GM18519 (cell line): ENCODE measurements at regions not wholly inside any gene's neighbourhood (a gene's known extent, or its start where the extent isn't known, plus 50 kb on each side); places are given as distances from the start of the nearest gene placed in this dataset.

Experiments used
- ATAC-seq: cut with Tn5 transposase; IDR thresholded peaks from one replicate; pipeline ENCODE4 v1.9.1; 2021; ENCODE audit warnings: mild to moderate bottlenecking, moderate library complexity; ENCODE audit not compliant: unreplicated experiment, low FRiP score

DNA sequence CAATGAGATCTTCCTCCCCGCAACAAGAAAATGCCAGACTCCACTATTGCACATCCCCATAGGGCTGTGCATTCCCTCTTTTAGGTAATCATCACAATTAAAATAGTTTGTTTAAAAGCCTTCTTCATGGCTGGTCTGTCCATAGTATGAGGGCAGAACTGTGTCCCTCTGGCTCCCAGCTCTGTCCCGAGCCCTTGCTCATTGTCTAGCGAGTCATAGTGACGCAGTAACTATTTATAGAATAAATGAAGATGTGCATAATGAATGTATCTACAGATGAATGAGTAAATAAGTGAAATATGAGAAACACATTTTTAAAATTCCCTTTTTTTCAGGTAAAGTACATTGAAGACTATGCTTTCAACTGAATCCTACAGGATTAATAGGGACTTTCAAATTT, 128.4 kb upstream of the TMC3 start:
- ATAC-seq: no peak

DNA sequence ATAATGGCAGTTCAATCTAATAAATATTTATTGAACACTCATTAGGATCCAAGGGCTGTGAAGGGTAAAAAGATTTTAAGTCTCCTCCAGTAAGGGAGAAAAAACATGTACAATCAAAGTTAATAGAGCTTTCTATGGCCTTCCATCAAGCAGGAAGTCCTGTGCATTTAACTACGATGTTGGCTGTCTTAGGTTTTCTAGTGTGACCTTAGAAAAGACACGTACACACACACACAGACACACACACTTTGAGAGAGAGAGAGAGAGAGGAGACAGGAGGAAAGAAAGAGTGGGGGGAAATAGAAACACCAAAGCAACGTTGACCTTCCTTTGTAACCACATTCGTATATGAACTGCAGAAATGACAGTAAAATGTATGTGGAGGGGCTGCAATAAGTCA, 126.1 kb upstream of the TMC3 start:
- no peak for ATAC-seq

DNA sequence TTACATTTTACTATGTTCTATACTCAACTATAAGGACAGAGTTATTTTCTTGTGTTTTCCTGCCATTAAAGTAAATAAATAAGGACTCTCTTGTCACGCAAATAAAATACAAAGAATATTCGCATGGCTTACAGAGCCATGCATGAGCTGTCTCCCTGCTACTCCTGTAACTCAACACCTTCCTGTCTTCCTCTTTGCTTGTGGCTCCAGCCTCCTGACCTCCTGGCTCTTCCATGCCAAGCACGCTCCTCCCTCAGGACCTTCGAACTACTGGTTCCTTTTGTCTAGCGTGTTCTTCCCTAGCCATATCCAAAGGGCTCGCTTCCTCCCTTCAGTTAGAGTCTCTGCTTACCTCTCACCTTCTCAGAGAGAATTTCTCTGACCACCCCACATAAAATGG, 124.3 kb upstream of the TMC3 start:
- no peak for ATAC-seq

DNA sequence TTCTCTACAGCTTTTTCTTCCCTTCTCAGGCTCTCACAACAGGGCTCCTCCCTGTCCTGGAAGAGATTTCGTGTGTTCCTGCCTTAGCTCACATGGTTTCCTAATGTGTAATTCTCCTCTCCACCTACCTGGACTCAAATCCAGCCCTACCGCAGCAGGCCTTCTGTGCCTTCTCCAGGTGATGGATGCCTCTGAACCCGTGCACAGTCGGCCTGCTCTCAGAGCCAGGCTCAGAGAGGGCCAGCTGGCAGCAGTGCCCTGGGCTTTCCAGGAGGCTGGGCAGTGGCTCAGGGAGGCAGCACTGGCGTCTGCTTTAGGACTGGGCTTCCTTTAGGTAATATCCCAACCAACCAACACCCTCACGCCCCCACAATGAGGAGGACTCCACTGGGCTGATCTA, 123.2 kb upstream of the TMC3 start:
- ATAC-seq: no peak

DNA sequence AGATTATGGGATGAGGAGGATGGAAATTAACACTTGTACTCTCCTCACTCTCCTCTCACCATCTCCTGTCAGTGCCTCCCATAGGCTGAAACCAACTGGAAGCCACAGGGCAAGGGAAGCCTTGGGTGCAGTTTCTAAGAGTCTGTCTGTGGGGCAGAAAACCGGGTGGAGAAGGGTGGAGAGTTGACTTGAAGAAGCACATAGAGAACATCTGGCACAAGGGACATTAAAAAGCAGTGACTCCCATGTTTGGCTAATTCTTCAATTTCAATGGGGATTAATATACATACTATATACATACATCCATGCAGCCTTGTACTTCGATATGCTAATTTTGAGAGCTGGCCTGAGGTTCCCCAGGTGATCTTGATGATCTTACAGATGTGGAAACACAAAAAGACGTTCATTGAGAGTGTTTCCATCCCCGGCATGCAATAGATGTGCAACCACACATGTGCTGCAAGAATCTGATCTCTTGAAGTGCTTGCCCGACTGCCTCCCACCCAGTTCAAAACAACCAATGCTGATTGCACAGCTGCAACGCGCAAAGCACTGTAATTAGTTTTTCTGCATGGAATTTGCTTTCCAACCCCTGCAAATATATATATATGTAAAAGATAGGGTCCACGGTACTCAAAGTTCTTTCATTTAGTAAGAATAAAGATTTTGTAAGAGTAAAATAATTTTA, 121.9 kb upstream of the TMC3 start:
- ATAC-seq: no peak

DNA sequence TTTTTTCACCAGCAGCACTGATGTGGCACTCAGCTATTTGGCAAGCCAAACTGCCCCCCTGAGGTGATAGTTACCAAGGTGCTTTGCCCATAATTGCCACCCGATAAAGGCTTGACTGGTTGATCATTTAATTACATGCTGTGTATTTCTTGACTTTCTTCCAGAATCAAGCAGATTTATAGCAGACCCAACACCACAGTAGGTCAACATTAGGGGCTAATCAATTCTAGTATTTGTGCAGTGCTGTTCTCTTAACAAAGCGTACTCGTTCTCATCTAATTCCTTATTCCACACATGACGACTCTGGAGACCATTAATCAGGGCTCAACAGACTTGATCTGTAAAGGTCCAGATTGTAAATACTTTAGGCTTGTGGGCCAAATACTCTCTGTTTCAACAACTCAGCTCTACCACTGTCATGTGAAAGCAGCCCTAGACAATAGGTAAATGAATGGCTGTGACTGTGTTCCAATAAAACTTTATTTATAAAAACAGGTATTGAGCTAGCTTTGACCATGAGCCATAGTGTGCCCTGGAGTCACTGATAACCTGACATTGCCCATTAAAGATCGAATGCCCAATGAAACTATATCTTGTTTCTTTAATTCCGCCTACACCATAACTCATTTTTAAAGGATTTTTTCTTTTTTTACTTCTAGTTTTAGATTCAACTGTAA, 119.1 kb upstream of the TMC3 start:
- ATAC-seq: no peak

DNA sequence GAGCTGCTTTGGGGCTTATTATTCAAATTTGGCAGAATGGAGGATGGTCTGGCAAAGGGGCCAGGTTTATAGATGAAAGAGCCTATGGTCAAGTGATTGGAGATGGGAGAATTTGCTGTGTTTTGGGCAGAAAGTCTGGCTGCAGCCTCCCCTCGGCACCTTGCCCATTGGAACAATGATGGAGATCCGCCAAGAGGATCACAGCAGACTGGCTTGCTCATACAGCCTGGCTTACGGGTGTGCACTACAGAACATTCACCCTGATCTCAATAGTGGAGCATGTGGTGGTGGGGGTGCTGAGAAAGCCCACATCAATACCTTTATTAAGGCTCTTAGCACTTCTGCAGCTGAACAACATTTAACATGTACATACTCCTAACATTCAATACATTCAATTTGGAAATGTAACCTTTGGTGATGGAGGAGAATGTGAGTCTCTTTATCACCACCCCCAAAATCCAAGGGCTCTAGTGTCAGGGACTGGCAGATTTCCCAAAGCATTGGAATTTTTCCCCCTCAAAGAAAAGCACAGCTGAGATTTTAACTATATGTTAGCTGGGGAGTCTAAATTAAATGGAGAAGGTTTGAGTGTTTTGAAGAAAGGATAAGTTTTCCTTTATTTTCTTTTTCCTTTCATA, 118.4 kb upstream of the TMC3 start:
- no peak for ATAC-seq

DNA sequence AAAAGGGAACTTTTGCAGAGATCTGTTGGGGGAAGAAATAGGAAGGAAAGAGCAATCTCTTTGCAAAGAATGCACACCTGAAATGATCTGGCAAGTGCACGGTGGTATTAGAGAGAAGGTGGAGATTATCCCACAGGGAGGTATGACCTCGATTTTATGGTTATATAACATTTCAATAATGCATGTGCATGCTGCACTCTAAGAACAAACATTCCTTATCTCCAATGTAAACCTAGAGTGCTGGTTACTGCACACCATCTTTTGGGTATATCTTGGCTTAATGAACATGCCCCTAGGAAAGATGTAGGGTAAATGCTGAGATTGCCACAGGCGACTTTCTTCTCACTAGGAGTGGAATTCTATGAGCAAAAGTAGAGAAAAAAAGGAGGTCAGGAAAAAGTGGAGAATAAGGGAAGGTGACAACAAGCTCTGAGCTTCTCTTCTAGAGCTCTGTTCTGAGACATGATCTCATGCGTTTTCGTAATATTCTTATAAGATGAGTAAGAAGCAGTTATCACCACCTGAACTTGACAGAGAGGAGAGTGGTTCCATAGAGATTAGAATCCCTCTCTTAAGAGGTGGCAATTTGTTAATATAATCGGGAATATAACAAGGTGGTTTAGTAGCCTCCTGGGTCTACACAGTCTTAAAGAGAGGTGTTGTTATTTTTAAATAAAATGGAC, 117.5 kb upstream of the TMC3 start:
- no peak for ATAC-seq

DNA sequence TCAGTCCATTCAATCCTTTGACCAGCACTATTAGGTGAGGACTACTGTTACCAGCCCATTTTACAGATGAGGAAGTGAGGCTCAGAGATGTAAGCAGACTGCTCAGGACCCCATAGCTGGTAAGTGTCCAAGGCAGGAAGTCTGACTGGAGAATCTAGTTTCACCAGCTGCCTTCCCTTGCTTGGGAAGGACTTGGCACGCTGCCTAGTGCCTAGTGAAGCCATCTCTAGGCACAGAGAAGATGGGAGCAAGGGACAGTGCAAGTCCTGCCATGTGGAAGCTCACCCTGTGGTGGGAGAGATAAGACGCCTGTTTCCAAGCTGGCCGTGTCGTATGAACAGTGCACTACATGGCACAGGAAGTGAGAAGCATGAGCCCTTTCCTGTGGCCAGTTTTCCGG, 111.8 kb upstream of the TMC3 start:
- ATAC-seq: no peak

DNA sequence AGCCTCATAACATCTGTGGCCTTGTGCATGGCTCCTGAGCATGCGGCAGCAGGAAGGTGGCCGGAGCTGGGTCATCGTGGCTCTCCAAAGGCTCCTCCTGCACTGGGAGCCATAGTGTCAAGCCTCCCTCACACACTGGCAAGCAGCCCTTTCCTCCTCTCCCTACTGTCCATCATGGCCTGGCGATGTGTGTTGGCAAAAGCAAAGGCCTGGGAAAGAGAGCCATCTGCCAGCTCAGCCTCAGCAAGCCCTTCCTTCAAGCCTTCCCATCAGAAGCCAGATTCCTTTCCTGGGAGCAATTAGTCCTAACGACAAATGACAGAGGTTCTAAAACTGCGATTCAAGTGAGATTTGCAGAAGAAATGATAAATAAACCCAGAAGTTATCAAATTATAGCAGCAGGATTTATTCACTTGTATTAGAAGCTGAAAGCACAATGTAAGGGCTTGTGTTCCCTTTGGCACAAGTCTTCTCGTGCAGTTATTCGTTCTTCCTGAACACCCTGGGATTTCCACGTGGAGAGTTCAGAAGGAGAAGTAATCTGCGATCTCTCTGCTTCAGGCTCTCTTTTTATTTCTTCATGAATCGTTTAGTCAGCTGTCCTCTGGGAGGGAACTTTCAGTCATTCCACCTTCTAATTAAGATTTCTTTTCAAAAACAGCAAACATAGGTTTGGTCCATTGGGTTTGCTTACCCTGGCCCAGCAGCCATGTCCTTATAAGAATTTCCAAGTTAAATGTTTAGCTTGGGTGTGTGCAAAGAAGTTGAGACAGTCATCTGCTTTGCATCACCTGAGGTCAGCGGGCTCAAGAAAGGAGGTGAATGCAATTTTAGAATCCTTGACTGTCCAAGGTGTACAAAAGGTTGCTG, 110.3 kb upstream of the TMC3 start:
- ATAC-seq: no peak

DNA sequence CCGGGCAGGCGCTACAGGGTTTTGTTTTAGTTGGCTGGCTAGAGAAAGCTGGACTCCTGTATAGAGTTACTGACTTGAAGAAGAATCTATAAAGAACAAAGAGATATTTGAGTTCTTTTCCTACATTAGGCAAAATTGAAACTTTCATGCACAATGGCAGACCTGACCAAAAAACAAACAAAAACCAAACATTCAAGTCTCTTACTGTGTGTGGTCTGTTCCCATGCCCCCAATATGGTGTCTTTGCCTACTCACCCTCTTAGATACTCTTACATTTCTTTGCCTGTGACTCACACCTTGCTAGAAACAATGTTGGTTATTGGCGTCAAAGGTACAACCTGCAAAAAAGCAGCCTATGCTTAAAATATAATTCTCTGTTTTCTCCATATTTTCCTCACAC, 109.5 kb upstream of the TMC3 start:
- ATAC-seq: no peak

DNA sequence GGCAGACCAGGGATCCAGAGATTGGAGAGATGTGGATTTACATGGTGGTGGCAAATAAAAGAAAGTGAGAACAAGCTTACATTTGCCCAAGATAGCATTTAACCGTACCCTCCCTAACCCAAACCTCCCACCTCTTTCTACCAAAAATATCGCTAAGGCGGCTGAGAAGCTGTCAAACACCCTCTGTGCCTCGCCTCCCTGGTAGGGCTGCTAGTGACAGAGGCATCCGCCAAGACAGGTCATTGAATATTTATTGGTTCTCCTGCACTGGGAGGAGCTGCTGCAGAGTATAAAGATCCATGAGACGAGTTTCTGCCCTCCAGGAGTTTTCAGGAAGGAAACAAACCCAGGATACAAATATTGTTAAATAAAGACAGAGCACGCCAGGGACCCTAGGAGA, 107.3 kb upstream of the TMC3 start:
- no peak for ATAC-seq

DNA sequence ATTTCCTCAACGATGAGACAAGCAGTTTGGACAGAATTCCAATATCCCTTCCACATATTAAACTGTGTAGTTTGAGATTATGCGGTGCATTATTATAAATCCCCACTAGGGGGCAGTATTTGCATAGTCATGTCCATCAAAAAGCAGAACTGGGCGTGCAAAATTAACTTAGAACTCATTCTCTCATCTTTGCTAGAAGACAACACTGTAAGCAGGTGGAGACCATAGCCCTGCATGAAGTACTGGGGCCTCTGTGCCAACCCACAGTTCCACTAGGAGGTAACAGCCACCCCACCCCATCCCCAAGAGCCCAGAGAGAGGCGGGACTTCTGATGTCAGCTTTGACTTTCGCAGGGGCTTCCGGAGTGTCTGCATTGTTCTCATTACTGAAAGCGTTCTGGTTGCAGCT, 106.6 kb upstream of the TMC3 start:
- no peak for ATAC-seq

DNA sequence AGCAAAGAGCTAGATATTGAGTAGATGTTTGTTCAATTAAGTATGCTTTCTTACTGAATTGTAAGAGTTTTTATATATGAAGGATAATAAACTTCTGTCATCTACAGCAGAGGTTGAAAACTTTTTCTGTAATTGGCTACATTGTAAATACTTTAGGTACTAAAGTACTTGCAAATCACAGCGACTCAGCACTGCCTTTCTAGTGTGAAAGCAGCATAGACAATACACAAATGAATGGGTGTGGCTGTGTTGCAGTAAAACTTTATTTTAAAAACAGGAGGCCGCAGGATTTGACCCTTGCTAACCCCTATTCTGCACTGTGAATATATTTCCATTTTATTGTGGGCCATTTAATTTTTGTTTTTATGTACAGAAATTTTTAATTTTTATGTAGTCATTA, 104.3 kb upstream of the TMC3 start:
- no peak for ATAC-seq

DNA sequence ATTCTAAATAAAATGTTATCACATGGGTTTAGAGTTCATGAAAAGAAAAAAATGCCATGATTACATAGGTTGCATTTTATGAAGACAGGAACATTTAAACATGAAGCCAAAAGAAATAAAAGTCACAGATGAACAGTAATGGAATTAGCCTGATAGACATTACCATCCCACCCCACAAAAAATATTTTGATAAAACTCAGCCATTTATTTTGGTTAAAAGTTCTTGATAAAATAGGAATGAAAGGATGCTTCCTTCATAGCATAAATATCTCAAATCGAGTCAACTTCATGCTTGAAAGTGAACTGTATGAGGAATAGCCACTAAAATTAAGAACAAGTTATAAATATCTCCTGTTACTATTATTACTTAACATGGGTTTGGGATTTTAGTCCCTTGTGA, 101.9 kb upstream of the TMC3 start:
- ATAC-seq: no peak

DNA sequence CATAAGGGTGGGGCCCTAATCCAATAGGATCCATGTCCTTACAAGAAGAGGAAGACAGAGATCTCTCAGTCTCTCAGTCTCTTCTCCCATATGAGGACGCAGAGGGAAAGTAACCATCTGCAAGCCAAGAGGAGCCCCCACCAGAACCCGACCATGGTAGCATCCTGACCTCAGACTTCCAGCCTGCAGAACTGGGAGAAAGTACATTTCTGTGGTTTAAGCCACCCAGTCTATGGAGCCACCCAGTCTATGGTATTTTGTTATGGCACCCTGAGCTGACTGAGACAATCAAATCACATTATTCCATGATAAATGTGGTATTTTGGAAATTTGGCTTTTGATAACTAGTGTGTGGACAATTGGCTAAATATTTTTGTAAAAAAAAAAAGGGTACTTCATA, 101.5 kb upstream of the TMC3 start:
- ATAC-seq: no peak

DNA sequence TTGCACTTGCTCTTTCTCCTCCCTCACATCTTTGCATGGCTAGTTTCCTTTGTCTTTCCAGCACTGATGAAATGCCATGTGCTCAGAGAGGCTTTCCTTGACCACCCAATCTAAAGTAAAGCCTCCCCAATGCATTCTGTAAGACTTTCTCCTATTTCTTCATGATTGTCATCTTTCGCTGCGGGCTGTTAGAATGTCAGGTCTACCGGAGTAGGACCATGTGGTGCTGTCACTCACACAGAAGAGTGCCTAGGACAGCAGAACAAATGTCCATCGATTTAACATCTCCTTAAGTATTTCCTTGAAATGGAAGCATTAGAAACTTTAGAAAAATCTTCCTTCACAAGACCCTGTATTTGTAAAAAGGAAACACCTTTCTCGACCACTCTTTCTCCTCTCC, 99.9 kb upstream of the TMC3 start:
- ATAC-seq: no peak

DNA sequence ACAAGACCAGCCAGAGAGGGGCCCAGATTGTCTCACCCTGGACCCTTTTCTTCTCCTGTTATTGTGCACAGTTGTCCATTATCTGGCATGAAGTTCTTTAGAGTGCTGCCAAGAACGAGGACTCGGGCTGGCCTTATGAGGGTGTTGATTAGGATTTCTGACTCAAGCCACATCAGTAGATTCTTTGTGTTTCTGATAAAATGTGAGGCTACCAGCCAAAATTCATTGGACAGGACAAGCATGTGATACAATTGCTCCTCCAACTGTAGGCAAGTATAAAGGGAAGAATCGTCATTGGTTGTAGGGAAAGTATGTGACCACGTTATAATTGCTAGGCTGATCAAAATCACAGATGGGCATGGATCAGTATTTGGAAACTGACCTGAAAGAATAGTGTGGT, 99.2 kb upstream of the TMC3 start:
- no peak for ATAC-seq

DNA sequence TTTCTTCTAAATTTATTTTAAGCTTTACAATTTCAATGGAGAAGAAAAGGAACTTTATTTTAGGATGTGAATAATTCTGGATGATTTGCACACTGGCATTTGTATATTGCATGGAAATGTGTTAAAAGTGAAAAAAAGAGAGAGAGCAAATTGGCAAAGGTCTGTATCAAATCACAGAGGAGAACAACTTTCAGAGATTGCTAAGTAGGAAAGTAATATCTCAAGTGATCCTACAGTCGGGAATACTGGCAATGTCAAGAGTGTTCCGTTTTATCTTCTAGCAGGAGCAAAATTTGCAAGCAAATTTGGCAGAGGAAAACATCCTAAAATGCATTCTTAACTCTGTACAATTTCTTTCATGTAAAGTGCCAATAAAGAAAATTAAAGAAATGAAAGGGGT, 97.1 kb upstream of the TMC3 start:
- no peak for ATAC-seq

DNA sequence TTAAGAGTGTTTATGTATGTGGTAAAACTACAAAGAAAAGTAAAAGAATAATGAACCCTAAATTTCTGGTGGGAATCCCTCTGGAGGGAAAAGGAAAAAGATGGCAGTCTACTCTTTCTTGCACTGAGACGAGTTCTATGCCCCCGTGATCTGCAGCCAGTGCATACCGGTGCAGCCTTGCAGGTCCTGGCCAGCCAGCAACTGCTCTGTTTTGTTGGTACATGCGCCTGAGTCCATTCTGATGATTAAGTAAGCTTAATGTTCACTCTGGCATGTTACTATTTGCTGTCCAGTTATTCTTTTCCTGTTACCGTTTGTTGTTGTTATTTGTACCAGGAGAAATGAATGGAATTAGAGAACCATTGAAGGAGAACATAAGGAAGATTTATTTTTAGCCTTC, 95.1 kb upstream of the TMC3 start:
- ATAC-seq: no peak

DNA sequence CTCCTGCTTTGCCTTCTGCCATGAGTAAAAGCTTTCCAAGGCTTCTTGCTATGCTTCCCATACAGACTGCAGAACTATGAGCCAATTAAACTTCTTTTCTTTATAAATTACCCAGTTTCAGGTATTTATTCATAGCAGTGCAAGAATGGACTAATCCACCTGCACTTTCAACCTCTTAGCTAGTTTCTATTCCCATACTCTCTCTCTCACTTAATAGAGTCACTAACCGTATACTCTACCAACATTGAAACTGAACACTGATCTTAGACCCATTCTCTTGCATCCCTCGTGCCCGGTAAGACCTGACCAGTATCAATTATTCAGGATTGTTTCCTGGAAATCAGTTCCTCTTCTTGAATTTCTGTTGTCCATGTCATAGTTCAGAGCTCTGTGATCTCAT, 92.7 kb upstream of the TMC3 start:
- ATAC-seq: no peak
